ENCODE measurements at regions not wholly inside any gene's neighbourhood (a gene's known extent, or its start where the extent isn't known, plus 50 kb on each side); places are given as distances from the start of the nearest gene placed in this dataset.

DNA sequence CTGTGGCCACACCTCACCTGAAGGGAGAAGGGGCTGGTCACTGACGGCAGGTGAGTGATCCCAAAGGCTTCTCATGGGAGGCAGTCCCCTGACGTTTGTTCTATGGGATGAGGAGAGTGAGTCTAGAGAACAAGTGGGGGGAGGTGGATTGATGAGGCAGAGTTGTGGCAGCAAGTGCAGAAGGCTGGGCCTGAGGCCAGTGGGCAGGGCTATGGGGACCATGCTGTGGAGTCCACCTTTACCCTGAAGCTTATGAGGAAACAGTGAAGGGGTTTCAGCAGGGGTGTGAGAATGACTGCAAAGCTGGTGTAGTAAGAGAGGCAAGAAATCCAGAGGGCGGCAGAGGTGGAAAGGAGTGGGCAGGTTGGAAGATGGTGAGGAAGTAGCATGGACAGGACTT lies 96.9 kb upstream of the PFN2 start:
- TF ChIP-seq, protein P1, sequence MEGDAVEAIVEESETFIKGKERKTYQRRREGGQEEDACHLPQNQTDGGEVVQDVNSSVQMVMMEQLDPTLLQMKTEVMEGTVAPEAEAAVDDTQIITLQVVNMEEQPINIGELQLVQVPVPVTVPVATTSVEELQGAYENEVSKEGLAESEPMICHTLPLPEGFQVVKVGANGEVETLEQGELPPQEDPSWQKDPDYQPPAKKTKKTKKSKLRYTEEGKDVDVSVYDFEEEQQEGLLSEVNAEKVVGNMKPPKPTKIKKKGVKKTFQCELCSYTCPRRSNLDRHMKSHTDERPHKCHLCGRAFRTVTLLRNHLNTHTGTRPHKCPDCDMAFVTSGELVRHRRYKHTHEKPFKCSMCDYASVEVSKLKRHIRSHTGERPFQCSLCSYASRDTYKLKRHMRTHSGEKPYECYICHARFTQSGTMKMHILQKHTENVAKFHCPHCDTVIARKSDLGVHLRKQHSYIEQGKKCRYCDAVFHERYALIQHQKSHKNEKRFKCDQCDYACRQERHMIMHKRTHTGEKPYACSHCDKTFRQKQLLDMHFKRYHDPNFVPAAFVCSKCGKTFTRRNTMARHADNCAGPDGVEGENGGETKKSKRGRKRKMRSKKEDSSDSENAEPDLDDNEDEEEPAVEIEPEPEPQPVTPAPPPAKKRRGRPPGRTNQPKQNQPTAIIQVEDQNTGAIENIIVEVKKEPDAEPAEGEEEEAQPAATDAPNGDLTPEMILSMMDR (IDR thresholded peaks at IDR 0.05), result no peak
- no peak for TF ChIP-seq POLR2A (IDR thresholded peaks at IDR 0.05)
